Vagina (tissue), 2 donors: ENCODE measurements at regions not wholly inside any gene's neighbourhood (a gene's known extent, or its start where the extent isn't known, plus 50 kb on each side); places are given as distances from the start of the nearest gene placed in this dataset.

Experiments used
- CTCF ChIP-seq, 3 experiments: fragments of 450-650 bp in 2 of 3; fragments of 200-600 bp in 1 of 3; sonication (generic) in 1 of 3; IDR thresholded peaks; one replicate each; pipeline ENCODE4 v1.5.1; 2017 to 2019; ENCODE audit warnings: antibody characterized with exemption in 3 of 3, mild to moderate bottlenecking in 2 of 3, moderate library complexity in 2 of 3
- POLR2A ChIP-seq, 2 donors: fragments of 450-650 bp; IDR thresholded peaks; one replicate each; pipeline ENCODE4 v1.6.1; 2017; ENCODE audit warnings: antibody characterized with exemption in 2 of 2, mild to moderate bottlenecking in 2 of 2, moderate library complexity in 2 of 2
- POLR2AphosphoS5 ChIP-seq, 2 donors: sonication (generic); formaldehyde crosslinking; IDR thresholded peaks; one replicate each; pipeline ENCODE4 v1.9.0; 2017; ENCODE audit warnings: antibody characterized with exemption in 2 of 2, mild to moderate bottlenecking in 2 of 2, low read depth in 1 of 2; ENCODE audit not compliant: insufficient read depth in 1 of 2

- TF ChIP-seq CTCF (IDR thresholded peaks at IDR 0.05) (no peak), POLR2A (IDR thresholded peaks at IDR 0.05) (no peak), POLR2AphosphoS5 (IDR thresholded peaks at IDR 0.05; ENCODE audit: insufficient read depth in 1 of 2, low read depth in 1 of 2) (no peak)
Observed at GRCh38 chr16:86443508-86444147, 66.7 kb upstream of the FOXF1 start.
